ENCODE measurements at regions not wholly inside any gene's neighbourhood (a gene's known extent, or its start where the extent isn't known, plus 50 kb on each side); places are given as distances from the start of the nearest gene placed in this dataset.

GRCh38 chr6:92892626-92893170 lies 526.7 kb downstream of the EPHA7 start:
- Histone ChIP-seq H3K27ac (ENCODE audit: low read depth, low read length) (no peak overlapping the region), H3K4me3 (ENCODE audit: low read depth, low read length) (no peak overlapping the region), H3K9me3 (ENCODE audit: control insufficient read depth, insufficient read depth, low read length) (no peaks in the 10 kb centered on the region), H3K4me1 (ENCODE audit: control insufficient read depth, insufficient read depth, low read length) (peaks cover 4% of the 10 kb centered on the region), H3K36me3 (ENCODE audit: control insufficient read depth, insufficient read depth, low read length) (no peaks in the 10 kb centered on the region), H3K27me3 (ENCODE audit: control insufficient read depth, insufficient read depth, low read length) (no peaks in the 10 kb centered on the region), H3K9ac (ENCODE audit: low read depth, low read length) (no peak overlapping the region)

DNA sequence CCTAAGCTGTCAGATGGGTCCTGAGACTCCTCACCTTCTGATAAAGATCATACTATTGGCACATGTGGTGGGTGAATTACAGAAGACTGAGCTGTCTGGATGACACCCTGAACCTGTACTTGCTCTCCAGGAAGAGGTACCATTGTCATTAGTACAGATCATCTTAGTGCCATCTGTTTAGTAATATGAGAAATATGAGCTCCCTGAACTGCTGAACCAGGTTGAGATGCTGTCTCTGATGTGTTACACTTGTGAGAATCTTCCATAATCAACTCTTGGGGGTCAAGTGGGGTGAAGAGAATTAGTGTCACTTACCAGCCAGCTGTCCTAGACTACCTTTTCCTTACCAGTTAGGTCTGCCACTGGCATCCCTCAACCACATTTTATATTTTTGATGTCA lies 531.0 kb downstream of the EPHA7 start:
- Histone ChIP-seq H3K4me1 (ENCODE audit: control insufficient read depth, insufficient read depth, low read length) (peaks cover 4% of the 10 kb centered on the region), H3K27me3 (ENCODE audit: control insufficient read depth, insufficient read depth, low read length) (no peaks in the 10 kb centered on the region)

GRCh38 chr6:92887871-92888270 lies 531.5 kb downstream of the EPHA7 start:
- peaks cover 4% of the 10 kb centered on the region for H3K4me1 ChIP-seq (ENCODE audit: control insufficient read depth, insufficient read depth, low read length)
- H3K4me3 ChIP-seq (ENCODE audit: low read depth, low read length), result no peak overlapping the region
- H3K36me3 ChIP-seq (ENCODE audit: control insufficient read depth, insufficient read depth, low read length), result no peaks in the 10 kb centered on the region
- H3K9me3 ChIP-seq (ENCODE audit: control insufficient read depth, insufficient read depth, low read length), result no peaks in the 10 kb centered on the region
- H3K9ac ChIP-seq (ENCODE audit: low read depth, low read length), result no peak overlapping the region
- H3K27me3 ChIP-seq (ENCODE audit: control insufficient read depth, insufficient read depth, low read length), result no peaks in the 10 kb centered on the region
- no peak overlapping the region for H3K27ac ChIP-seq (ENCODE audit: low read depth, low read length)

More for the DNA sequence above, 531.0 kb downstream of the EPHA7 start:
- no peak overlapping the region for H3K9ac ChIP-seq (ENCODE audit: low read depth, low read length)
- no peak overlapping the region for H3K27ac ChIP-seq (ENCODE audit: low read depth, low read length)
- H3K36me3 ChIP-seq (ENCODE audit: control insufficient read depth, insufficient read depth, low read length), result no peaks in the 10 kb centered on the region
- no peaks in the 10 kb centered on the region for H3K9me3 ChIP-seq (ENCODE audit: control insufficient read depth, insufficient read depth, low read length)
- no peak overlapping the region for H3K4me3 ChIP-seq (ENCODE audit: low read depth, low read length)

DNA sequence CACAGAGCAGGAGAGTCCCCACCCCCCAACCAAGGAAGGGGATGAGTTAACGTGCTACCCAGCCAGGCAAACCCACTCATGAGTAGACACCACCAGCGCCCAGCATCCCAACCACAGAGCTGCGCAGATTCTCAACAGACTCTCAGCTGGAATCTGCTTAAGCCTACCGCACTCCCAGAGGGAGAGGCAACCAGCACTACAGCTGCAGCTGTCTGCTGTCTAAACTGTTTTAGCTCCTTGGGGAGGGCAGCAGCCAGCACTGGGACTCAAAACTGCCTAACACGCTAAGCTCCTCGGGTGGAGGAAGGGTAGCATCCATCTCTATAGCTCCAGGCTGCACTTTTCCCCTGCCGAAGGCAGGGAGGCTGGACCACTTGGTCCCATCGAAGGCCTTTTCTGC lies 539.8 kb downstream of the EPHA7 start:
- Histone ChIP-seq H3K4me3 (ENCODE audit: low read depth, low read length) (no peak overlapping the region), H3K9ac (ENCODE audit: low read depth, low read length) (no peak overlapping the region), H3K27me3 (ENCODE audit: control insufficient read depth, insufficient read depth, low read length) (no peaks in the 10 kb centered on the region), H3K4me1 (ENCODE audit: control insufficient read depth, insufficient read depth, low read length) (no peaks in the 10 kb centered on the region), H3K27ac (ENCODE audit: low read depth, low read length) (no peak overlapping the region), H3K9me3 (ENCODE audit: control insufficient read depth, insufficient read depth, low read length) (no peaks in the 10 kb centered on the region), H3K36me3 (ENCODE audit: control insufficient read depth, insufficient read depth, low read length) (no peaks in the 10 kb centered on the region)

DNA sequence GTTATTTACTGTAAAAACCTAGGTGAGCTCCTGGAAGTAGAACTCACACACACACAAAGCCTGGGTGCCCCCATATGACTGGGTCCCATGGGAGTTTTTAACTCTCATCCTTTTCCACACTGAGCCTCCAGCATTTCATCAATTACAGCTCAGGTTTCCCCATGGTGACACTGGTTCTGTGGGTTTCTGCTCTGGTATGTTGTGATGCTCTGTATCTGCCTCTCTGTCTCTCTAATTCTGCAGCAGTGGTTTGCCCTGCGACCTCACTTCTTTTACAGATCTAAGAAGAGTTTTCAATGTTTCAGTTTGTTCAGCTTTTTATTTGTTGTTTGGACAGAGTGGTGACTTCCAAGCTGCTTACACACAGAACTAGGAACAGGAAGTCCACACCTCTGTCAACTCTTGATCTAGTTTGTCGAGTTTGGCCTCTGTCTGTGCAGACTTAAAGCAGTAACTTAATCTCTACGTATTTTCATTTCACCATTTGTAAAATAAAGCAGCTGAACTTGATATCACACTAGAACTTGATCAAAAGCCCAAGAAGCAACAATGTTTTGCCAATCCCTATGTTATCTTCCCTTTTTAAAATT lies 554.3 kb downstream of the EPHA7 start:
- H3K27me3 ChIP-seq (ENCODE audit: control insufficient read depth, insufficient read depth, low read length), result no peaks in the 10 kb centered on the region
- no peaks in the 10 kb centered on the region for H3K36me3 ChIP-seq (ENCODE audit: control insufficient read depth, insufficient read depth, low read length)
- peaks cover 10% of the 10 kb centered on the region for H3K9me3 ChIP-seq (ENCODE audit: control insufficient read depth, insufficient read depth, low read length)
- H3K9ac ChIP-seq (ENCODE audit: low read depth, low read length), result no peak overlapping the region
- H3K27ac ChIP-seq (ENCODE audit: low read depth, low read length), result no peak overlapping the region
- H3K4me3 ChIP-seq (ENCODE audit: low read depth, low read length), result no peak overlapping the region
- no peaks in the 10 kb centered on the region for H3K4me1 ChIP-seq (ENCODE audit: control insufficient read depth, insufficient read depth, low read length)

DNA sequence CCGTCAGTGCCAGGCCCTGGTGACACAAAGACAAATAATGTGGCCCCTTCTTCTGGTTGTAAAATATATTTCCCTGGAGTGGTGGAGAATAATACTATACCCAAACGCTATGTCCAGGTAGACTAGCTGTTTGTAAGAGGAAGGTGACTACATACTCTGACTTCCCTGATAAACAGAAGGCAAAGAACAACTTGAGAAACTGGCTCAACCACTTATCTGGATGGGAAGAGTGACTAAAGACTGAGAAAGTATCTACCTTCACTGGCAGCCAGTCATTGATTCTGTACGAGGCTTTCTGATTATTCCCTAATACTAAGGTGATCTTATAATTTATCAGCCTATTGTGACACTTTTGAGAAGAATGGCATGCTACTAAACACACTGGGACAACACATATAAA lies 569.7 kb downstream of the EPHA7 start:
- no peak overlapping the region for H3K27ac ChIP-seq (ENCODE audit: low read depth, low read length)
- H3K9ac ChIP-seq (ENCODE audit: low read depth, low read length), result no peak overlapping the region
- H3K27me3 ChIP-seq (ENCODE audit: control insufficient read depth, insufficient read depth, low read length), result peaks cover 69% of the 10 kb centered on the region
- no peaks in the 10 kb centered on the region for H3K36me3 ChIP-seq (ENCODE audit: control insufficient read depth, insufficient read depth, low read length)
- no peaks in the 10 kb centered on the region for H3K9me3 ChIP-seq (ENCODE audit: control insufficient read depth, insufficient read depth, low read length)
- H3K4me1 ChIP-seq (ENCODE audit: control insufficient read depth, insufficient read depth, low read length), result peaks cover 38% of the 10 kb centered on the region
- no peak overlapping the region for H3K4me3 ChIP-seq (ENCODE audit: low read depth, low read length)

DNA sequence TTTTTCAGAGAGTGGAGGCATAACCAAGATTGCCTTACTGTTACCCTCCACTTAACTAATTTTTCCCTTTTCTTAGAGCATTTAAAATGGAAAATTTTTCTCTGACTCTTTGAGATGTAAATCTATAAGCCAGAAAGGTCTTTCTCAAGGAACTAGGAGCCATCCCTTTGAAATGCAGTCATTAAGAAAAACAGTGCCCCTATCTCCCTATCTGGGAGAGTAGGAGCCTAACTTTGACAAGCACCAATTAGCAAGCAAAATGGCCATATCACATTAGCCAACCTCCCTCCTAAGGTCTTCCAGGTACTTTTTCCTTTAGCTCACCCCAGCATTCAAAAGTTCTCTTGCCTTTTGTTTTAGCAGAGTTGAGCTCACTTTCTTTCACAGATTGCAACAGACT lies 570.5 kb downstream of the EPHA7 start:
- H3K36me3 ChIP-seq (ENCODE audit: control insufficient read depth, insufficient read depth, low read length), result no peaks in the 10 kb centered on the region
- peak overlapping the region; percentile 20; the same call in 1 of the 2 replicates for H3K4me3 ChIP-seq (ENCODE audit: low read depth, low read length)
- no peak overlapping the region for H3K9ac ChIP-seq (ENCODE audit: low read depth, low read length)
- peaks cover 69% of the 10 kb centered on the region for H3K27me3 ChIP-seq (ENCODE audit: control insufficient read depth, insufficient read depth, low read length)
- peaks cover 38% of the 10 kb centered on the region for H3K4me1 ChIP-seq (ENCODE audit: control insufficient read depth, insufficient read depth, low read length)
- no peaks in the 10 kb centered on the region for H3K9me3 ChIP-seq (ENCODE audit: control insufficient read depth, insufficient read depth, low read length)
- no peak overlapping the region for H3K27ac ChIP-seq (ENCODE audit: low read depth, low read length)

DNA sequence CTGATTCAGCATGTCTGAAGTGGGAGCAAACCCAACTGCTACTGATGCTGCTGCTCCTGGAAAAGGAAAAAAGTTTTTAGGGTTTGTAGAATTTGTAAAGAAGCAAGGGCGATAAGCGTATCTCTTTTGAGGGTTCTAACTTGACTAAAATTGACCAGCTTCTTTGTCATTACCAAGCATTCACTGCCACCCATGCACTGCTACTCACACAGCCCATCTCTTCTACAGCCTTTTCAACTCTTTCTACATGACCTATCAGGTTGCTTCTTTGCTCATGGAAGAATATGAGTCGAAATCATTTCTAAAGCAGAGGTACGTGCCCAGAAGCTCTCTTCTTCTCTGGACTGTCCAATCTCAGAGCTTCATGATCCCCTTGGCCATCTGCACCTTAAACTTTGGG lies 570.9 kb downstream of the EPHA7 start:
- no peak overlapping the region for H3K27ac ChIP-seq (ENCODE audit: low read depth, low read length)
- H3K27me3 ChIP-seq (ENCODE audit: control insufficient read depth, insufficient read depth, low read length), result peaks cover 69% of the 10 kb centered on the region
- H3K36me3 ChIP-seq (ENCODE audit: control insufficient read depth, insufficient read depth, low read length), result no peaks in the 10 kb centered on the region
- no peaks in the 10 kb centered on the region for H3K9me3 ChIP-seq (ENCODE audit: control insufficient read depth, insufficient read depth, low read length)
- peaks cover 38% of the 10 kb centered on the region for H3K4me1 ChIP-seq (ENCODE audit: control insufficient read depth, insufficient read depth, low read length)
- H3K4me3 ChIP-seq (ENCODE audit: low read depth, low read length), result peak overlapping the region; percentile 20; the same call in 1 of the 2 replicates
- no peak overlapping the region for H3K9ac ChIP-seq (ENCODE audit: low read depth, low read length)

- no peaks in the 10 kb centered on the region for H3K9me3 ChIP-seq (ENCODE audit: control insufficient read depth, insufficient read depth, low read length)
- peaks cover 69% of the 10 kb centered on the region for H3K27me3 ChIP-seq (ENCODE audit: control insufficient read depth, insufficient read depth, low read length)
- H3K4me1 ChIP-seq (ENCODE audit: control insufficient read depth, insufficient read depth, low read length), result peaks cover 38% of the 10 kb centered on the region
- no peak overlapping the region for H3K9ac ChIP-seq (ENCODE audit: low read depth, low read length)
- no peaks in the 10 kb centered on the region for H3K36me3 ChIP-seq (ENCODE audit: control insufficient read depth, insufficient read depth, low read length)
- H3K4me3 ChIP-seq (ENCODE audit: low read depth, low read length), result 0 out of 2 replicates have a peak overlapping the region, but pooled peaks have one; percentile 20
- H3K27ac ChIP-seq (ENCODE audit: low read depth, low read length), result peak overlapping the region; percentile 55
Observed at GRCh38 chr6:92847988-92848387, 571.4 kb downstream of the EPHA7 start.

GRCh38 chr6:92840246-92840930 lies 579.0 kb downstream of the EPHA7 start:
- Histone ChIP-seq H3K27me3 (ENCODE audit: control insufficient read depth, insufficient read depth, low read length) (peaks cover 3% of the 10 kb centered on the region; the same call in 1 of the 2 replicates), H3K36me3 (ENCODE audit: control insufficient read depth, insufficient read depth, low read length) (no peaks in the 10 kb centered on the region), H3K27ac (ENCODE audit: low read depth, low read length) (no peak overlapping the region), H3K9ac (ENCODE audit: low read depth, low read length) (no peak overlapping the region), H3K9me3 (ENCODE audit: control insufficient read depth, insufficient read depth, low read length) (no peaks in the 10 kb centered on the region), H3K4me1 (ENCODE audit: control insufficient read depth, insufficient read depth, low read length) (no peaks in the 10 kb centered on the region), H3K4me3 (ENCODE audit: low read depth, low read length) (no peak overlapping the region)

GRCh38 chr6:92828788-92829187 lies 590.6 kb downstream of the EPHA7 start:
- no peak overlapping the region for H3K27ac ChIP-seq (ENCODE audit: low read depth, low read length)
- no peaks in the 10 kb centered on the region for H3K27me3 ChIP-seq (ENCODE audit: control insufficient read depth, insufficient read depth, low read length)
- H3K4me3 ChIP-seq (ENCODE audit: low read depth, low read length), result no peak overlapping the region
- H3K9ac ChIP-seq (ENCODE audit: low read depth, low read length), result no peak overlapping the region
- peaks cover 3% of the 10 kb centered on the region; the same call in 1 of the 2 replicates for H3K9me3 ChIP-seq (ENCODE audit: control insufficient read depth, insufficient read depth, low read length)
- no peaks in the 10 kb centered on the region for H3K36me3 ChIP-seq (ENCODE audit: control insufficient read depth, insufficient read depth, low read length)
- 0 out of 2 replicates have a peak, but pooled peaks cover 4% of the 10 kb centered on the region for H3K4me1 ChIP-seq (ENCODE audit: control insufficient read depth, insufficient read depth, low read length)

Data from HUES48 (cell line).